ENCODE measurements at regions not wholly inside any gene's neighbourhood (a gene's known extent, or its start where the extent isn't known, plus 50 kb on each side); places are given as distances from the start of the nearest gene placed in this dataset.
"Not testable (repeated sequence)": the region's sequence is repeated elsewhere in the genome, so short reads cannot be mapped to it uniquely, and the experiment has no call there.

DNA sequence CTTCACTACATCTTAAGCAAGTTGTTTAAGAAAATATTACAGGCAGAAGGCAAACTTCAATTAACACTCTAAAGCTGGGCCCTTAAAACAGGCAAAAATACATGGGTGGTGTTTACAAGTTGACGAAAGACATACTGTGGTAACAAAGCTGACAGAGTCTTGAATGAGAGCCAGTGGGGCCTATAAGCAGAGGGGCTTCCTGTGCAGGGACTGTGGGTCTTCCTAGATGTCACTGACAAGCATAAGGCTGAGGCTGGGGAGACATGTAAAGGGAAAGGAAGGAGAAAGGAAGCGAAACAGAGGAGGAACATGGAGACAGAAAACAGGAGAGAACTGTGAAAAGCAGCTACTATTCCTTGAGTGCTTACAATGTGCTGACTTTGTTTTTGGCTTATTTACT lies 308.0 kb upstream of the RPS23 start:
- no peak for DNase-seq (ENCODE audit: extremely low read depth in 1 of 2, low read depth in 1 of 2)

DNA sequence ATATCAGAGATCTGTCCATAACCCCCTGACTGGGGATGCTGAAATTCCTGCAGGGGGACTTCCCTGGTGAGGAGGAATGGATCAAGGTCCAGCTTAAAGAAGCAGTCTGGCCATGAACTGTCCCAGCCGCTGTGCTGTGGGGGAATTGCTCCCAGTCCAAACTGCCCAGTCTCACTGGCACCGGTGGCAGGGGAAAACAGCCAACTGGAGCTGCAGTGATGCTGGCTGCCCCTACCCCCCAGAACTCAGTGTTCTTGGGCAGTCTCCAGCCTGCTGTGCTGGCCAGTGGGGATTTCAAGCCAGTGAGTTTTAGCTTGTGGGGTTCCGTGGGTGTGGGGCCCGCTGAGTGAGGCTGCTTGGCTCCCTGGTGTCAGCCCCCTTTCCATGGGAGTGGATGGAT lies 306.5 kb upstream of the RPS23 start:
- DNase-seq (ENCODE audit: extremely low read depth in 1 of 2, low read depth in 1 of 2) = no peak

DNA sequence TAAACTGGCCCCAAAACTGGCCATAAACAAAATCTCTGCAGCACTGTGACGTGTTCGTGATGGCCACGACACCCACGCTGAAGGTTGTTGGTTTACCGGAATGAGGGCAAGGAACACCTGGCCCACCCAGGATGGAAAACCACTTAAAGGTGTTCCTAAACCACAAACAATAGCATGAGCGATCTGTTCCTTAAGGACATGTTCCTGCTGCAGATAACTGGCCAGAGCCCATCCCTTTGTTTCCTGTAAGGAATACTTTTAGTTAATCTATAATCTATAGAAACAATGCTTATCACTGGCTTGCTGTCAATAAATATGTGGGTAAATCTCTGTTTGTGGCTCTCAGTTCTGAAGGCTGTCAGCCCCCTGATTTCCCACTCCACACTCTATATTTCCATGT lies 305.2 kb upstream of the RPS23 start:
- DNase-seq (ENCODE audit: extremely low read depth in 1 of 2, low read depth in 1 of 2) = not testable (repeated sequence)

DNA sequence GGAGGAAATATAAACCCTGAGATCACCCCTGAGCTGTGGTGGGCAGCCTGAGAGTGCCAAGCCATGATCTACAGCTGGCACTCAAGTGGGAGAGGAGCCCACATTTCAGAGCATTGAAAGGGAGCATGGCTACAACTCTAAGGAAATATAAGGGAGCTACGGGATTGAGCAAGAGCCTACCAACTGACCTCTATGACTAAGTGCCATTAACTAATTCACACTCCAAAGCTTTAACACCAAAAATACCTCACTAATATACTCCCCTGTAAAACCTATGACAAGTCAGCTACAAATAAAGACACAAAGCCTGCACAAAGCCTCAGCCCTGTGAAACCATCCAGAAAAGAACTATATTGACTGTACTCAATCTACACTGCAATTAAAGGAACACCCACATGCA lies 286.8 kb upstream of the RPS23 start:
- DNase-seq (ENCODE audit: extremely low read depth in 1 of 2, low read depth in 1 of 2) = no peak

DNA sequence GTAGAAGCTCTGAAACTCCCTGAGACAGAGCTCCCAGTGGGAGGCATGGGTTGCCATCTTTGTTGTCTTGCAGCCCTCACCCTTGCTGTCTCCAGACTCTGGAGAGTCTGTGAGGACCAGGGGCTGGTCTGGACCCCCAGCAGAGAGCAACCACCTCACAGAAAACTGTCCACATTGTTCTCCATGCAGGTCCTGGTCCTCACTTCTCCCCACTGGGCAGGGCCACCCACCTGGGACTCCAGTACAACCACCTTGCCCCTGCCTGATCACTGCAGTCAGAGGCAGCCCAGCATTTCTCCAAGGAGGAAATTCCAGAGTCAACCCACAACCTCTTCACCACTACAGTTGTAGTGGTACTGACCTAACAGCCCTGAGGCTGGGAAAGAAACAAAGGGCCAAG lies 285.6 kb upstream of the RPS23 start:
- no peak for DNase-seq (ENCODE audit: extremely low read depth in 1 of 2, low read depth in 1 of 2)

DNA sequence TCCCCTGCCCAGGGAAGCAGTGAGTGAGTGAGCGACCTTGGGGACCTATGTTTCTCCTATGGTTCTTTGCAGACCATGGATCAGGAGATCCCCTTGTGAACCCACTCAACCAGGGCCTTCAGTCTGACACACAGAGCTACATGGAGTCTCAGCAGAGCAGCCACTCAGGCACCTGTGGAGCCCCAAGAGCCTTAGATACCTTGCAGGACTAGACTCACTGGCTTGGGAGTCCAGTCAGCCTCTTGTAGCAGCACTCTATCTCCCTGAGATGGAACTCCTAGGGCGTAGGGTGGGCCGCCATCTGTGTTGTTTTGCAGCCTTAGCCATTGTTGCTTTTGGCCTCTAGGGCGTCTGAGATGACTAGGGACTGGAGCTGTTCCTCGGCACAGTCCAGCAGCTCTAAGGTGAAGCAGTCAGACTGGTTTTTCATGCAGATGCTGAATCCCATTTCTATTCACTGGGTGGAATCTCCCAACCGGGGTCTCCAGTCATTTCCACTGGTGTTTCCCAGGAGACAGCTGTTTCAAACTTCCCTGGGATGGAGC lies 284.6 kb upstream of the RPS23 start:
- DNase-seq (ENCODE audit: extremely low read depth in 1 of 2, low read depth in 1 of 2) = no peak

DNA sequence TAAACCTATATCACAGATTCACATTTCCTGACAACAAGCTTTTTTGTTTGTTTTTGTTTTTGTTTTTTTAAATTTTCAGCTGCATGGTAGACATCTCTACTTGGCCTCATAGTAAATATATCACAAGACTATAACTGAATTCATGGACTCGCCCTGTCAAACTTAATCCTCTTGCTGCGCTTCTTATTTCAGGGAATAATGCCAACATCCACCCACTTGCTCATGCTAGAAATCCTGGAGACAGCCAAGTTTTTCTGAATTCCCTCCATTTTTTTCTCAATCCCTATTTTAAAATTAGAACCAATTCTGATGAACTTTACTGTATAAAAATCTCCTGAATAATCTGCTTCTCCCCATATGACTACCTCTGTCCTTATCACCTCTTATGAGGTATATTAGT lies 283.6 kb upstream of the RPS23 start:
- DNase-seq (ENCODE audit: extremely low read depth in 1 of 2, low read depth in 1 of 2) = no peak

DNA sequence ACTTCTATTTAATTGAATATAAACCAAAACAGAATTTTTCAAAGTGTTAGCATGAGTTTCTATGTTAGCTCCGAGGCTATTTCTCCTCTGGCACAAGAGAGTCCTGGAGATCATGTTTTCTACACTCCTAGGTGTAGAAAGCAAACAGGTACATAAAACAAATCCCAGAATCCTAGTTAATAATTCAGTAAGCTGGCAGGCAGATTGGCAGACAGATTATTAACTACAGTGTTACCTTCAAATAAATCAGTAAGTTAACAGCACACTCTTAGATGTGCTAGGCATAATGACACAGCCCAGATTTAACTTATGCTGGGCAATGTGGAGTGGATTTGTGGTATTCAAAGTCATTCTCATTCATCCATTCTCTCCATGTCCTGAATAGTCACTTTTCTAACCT lies 282.8 kb upstream of the RPS23 start:
- DNase-seq (ENCODE audit: extremely low read depth in 1 of 2, low read depth in 1 of 2) = no peak

DNA sequence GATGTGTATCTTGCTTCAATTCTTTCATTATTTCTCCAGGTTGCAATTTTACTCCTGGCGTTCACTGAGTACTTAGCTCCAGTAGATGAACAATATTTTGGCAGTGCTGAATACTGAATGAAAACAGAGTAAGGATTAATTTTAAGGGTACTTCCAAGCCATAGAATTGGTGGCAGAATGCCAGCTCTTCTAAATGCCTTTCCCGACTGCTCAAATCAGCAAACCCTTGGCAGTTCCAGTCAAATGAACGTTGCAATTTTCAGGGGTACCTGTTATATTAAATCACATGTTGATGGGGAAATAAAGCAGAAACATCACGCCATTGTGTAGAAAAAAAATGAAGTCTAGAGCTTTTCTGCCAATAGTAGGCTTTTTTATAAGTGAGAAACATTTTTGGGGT lies 282.4 kb upstream of the RPS23 start:
- no peak for DNase-seq (ENCODE audit: extremely low read depth in 1 of 2, low read depth in 1 of 2)

DNA sequence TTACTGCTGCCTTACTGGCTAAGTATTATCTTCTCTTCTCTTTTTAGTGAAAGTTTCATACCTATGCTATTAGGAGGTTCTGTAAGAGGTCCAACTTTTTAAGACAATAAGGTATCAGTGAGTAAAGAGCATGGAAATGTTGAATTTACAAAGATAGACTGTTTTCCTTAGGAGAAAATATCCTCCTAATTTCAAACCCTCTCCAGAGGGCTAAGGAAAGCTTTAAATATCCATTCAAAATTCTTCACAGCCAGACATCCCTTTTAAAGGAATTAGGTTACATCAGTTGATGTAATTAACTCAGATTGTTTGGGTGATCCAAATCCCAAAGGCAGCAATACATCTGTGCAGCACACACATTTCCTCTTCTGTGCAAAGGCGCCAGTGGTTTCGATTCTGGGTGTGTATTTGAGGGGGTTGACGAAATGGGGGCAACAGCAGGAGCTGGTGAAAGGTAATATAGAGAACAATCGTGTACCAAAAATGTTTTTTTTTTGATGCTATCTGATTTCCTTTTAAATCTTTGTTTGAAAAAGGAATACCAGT lies 273.8 kb upstream of the RPS23 start:
- no peak for DNase-seq (ENCODE audit: extremely low read depth in 1 of 2, low read depth in 1 of 2)

DNA sequence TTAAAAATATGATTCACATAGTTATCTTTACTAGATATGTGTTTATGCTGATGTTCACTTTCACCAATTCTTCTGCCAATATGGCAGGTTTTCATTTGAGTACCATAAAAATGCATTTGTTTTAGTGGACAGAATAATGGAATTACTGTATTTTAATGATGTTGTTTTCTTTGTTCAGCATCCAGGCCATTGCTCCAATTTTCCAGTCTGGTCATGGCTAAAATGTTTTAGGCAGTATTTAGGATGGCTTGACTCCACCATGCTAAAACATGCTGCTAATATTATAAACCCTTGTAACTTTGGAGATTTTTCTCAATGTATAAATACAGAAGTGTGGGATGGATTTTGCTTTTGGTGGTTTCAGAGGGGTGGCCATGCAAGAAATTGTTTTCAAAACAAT lies 273.0 kb upstream of the RPS23 start:
- DNase-seq (ENCODE audit: extremely low read depth in 1 of 2, low read depth in 1 of 2) = no peak

DNA sequence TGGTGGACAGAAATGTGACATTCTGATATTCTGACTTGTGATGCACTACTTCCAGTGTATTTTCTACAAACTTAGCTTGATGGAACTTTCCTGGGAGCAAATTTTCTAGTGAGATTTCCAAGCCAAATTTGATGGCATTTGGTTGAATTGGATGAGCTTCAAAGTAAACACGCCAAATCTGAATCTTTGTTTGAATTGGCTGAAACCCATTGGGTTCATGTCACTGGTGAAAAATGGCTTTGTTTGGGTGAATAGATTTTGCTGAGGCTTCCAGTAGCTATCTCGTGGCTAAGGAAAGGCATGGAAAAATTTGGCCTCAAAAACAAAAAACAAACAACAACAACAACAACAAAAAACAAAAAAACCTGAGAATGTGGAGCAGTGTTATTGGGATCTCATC lies 271.1 kb upstream of the RPS23 start:
- no peak for DNase-seq (ENCODE audit: extremely low read depth in 1 of 2, low read depth in 1 of 2)

DNA sequence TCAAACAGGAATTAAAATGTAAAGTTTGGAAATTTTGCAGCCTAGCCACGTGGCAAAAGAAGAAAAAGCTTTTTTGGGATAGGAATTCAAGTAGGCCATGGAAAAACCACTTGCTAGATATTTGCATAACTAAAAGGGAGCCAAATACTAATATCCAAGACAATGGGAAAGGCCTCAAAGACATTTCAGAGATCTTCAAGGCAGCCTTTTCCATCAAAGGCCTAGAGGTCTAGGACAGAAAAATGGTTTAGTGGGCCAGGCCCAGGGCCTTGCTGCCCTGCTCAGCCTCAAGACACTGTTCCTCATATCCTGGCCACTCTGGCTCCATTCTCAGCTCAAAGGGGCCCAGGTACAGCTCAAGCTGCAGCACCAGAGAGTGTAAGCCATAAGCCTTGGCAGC lies 265.9 kb upstream of the RPS23 start:
- DNase-seq (ENCODE audit: extremely low read depth in 1 of 2, low read depth in 1 of 2) = no peak

DNA sequence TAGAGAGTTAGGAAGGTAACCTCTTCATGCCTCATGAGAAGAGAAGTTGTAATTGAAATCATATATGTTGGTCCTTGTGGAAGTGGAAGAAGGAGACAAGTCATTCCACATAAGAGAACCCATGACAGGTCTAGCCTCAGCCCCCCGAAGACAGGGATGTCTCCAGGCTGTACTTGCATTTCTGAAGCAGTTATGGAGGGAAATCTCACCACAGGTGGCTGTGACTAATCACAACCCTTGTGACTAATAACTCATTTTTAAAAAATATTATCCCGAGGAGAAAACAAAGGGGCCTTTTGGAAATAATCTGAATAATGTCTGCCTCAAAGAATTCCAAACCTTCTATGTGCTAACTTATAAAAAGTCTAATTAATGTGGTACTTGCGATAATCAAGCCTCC lies 262.1 kb upstream of the RPS23 start:
- DNase-seq (ENCODE audit: extremely low read depth in 1 of 2, low read depth in 1 of 2) = no peak

DNA sequence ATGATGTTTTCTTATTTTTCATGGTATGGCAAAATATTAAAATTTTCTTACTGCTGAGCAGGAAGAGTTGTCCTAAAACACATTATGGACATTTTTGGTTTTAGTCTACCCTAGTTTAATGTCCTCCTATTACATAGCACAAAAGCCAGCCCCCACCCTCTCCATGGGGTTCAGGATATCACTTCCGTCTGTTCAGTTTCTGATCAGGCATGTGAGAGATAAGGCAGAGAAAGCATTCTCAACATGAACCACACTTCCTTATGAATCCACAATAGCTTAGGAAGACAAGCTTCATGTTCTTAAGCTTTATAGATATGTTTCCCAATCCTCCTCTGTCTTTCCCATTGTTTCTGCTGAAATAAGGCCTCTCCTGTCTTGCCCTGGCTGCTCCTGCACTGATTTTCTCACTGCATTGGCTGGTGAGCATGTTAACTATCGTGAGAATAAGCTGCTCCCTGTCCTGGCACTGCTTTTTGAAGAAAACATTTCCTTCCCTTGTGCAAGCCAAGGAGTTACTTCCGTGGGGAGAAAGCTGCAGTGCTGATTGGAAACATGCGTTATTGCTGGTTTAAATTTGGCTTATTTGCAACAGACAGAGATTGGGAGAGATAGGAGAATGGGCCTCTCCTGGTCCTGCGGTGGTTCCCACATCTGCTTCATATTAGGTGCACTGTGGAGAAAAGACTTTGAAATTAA lies 260.3 kb upstream of the RPS23 start:
- DNase-seq (ENCODE audit: extremely low read depth in 1 of 2, low read depth in 1 of 2) = no peak

DNA sequence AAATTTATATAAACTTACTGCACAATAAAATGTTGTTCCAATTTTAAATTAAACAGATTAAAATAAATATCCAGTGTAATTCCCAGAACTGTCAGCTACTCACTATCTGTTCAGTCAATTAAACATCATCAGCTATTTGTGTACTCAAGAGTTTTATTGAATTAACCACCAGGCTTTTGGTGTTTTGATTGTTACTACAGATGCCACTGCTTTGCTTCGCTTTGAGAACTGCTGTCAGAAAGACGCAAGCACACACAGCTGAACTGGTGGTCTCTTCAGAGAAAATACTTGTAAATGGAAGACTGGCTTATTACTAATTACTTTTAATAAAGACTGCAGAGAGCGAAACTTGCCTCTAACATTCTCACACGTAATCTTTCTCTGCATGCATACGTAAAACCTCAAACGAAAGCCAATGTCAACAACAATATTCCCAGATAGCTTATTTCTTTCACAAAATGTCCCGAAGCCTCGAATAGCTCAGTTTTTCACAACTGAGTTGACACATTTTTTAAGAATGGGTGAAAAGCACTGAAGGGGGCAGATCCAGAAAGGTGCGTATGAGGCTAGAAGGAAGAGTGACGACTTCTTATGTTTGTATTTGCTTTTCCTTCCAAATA lies 259.6 kb upstream of the RPS23 start:
- DNase-seq (ENCODE audit: extremely low read depth in 1 of 2, low read depth in 1 of 2) = no peak

DNA sequence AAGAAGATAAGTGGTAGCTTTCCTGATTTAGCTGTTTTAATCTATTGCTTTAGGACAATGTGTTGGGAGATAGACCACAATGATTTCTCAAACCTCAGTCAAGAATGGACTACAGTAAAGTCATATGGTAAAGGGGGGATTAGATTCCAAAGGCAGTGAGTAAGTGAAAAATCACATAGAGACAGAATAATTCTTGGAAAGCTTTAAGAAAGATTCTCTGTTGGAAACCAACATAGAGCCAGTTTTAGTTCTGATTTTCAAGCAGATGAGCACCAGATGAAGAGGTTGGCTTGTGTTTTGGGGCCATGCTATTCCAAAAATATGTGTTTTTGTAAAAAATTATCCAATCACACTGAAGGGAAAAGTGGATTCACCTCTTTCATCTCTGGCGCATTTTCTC lies 256.8 kb upstream of the RPS23 start:
- no peak for DNase-seq (ENCODE audit: extremely low read depth in 1 of 2, low read depth in 1 of 2)

DNA sequence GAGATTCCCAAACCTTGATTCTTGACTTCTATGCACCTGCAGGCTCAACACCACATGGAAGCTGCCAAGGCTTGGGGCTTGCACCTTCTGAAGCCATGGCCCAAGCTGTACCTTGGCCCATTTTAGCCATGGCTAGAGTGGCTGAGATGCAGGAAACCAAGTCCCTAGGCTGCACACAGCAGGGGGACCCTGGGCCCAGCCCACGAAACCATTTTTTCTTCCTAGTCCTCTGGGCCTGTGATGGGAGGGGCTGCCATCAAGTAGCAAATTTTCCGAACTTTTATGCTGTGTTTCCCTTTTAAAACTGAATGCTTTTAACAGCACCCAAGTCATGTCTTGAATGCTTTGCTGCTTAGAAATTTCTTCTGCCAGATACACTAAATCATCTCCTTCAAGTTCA lies 253.9 kb upstream of the RPS23 start:
- not testable (repeated sequence) for DNase-seq (ENCODE audit: extremely low read depth in 1 of 2, low read depth in 1 of 2)

DNA sequence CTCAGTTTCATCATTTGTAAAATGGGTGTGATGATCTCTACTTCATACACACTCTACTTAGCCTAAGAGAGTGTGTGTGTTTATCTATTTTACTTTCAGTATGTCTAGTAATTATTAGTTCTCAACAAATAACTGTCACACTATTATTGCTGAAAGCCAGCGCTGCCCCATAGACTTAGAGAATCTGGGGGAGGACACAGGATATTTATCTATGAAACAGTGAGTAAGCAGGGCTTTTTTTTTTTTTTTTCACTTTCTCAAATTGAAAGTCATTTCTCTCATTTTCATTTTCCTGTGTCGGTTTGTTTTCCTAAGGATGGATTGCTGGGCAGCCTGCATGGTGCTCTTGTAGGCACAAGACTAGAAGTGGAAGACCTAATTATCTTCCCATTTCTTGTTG lies 248.4 kb upstream of the RPS23 start:
- DNase-seq (ENCODE audit: extremely low read depth in 1 of 2, low read depth in 1 of 2) = no peak

DNA sequence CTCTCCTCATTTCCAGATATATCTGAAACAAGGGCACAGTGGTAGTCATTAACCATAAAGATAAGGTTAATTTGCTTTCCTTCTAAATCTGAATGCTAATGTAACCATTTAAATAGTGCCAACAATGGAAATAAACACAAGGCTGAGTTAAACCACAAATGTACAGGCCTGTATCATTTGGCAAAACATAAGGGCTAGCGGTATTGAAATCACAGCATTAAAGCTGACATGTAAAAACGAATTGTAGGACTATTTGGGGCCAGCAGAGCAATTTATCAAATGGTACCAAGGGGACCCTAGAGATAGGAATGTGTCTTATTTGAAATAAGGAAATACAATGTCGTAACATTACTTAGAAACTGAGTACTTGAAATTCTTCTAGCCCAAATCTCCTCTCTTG lies 247.5 kb upstream of the RPS23 start:
- no peak for DNase-seq (ENCODE audit: extremely low read depth in 1 of 2, low read depth in 1 of 2)

DNA sequence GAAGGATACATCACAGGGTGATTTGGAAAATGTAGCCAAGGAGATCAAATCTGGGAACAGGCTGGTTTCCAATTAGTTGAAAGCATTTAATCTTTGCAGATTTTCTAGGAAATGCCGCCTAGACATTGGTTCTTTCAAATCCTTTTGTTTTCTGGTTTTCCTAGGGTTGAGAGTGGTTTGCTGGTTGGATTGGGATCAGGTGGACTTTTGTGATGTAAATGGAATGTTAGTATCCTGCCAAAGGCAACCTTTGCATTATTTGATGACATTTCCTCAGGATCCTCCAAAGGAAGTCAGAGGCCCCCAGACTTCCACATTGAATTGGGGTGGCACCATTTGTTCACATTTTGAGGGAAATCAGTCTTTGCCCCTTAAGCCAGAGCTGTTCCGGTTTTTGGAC lies 245.5 kb upstream of the RPS23 start:
- DNase-seq (ENCODE audit: extremely low read depth in 1 of 2, low read depth in 1 of 2) = no peak

DNA sequence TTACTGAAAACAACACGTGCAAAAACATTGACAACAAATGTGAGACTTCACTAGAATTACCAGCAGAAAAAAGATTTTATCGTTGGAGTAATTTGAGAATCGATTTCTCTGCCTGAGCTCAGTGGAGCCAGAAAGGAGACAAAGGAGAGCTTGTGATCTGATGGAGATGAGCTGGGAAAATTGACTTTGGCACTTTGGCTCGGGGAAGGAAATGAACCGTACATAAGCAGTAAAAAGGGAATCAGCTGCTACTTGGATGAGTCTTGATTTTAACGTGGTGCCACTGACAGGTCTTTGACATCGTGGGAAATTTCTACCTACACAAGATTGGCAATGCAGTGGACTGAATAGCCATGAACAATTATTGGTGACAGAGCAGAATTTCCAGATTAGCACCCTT lies 244.7 kb upstream of the RPS23 start:
- no peak for DNase-seq (ENCODE audit: extremely low read depth in 1 of 2, low read depth in 1 of 2)

Data from stimulated activated CD8-positive, alpha-beta memory T cell treated with anti-CD3 and anti-CD28 coated beads, Interleukin-7, amount 100 ng/mL, for 48 hours (primary cell).